Suppressor macrophage treated with lipopolysaccharide for 1 hour (primary cell): ENCODE measurements at regions not wholly inside any gene's neighbourhood (a gene's known extent, or its start where the extent isn't known, plus 50 kb on each side); places are given as distances from the start of the nearest gene placed in this dataset.

Experiments used
- DNase-seq, 3 donors: peaks; one replicate each; pipeline ENCODE4 v3.0.0-alpha.2; 2020 to 2022

DNA sequence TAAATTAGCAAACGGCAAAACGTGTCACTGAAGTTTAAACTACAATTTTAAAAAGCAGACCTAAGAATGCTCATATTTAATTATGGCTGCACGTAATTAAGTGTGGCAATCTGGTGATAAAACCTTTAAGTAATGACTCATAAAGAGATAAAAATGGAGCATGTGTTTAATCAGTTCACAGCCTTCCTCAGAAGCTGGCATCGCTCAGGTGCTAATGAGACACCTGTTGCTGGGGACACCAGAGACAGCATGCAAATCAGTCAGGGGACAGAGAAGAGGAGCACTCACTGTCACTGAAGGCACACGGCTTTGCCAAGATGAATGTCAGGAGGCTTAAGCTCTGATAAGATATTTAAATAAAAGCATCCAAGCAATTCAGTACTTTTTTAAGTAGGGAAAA, 840.3 kb downstream of the GALC start:
- no peak for DNase-seq

DNA sequence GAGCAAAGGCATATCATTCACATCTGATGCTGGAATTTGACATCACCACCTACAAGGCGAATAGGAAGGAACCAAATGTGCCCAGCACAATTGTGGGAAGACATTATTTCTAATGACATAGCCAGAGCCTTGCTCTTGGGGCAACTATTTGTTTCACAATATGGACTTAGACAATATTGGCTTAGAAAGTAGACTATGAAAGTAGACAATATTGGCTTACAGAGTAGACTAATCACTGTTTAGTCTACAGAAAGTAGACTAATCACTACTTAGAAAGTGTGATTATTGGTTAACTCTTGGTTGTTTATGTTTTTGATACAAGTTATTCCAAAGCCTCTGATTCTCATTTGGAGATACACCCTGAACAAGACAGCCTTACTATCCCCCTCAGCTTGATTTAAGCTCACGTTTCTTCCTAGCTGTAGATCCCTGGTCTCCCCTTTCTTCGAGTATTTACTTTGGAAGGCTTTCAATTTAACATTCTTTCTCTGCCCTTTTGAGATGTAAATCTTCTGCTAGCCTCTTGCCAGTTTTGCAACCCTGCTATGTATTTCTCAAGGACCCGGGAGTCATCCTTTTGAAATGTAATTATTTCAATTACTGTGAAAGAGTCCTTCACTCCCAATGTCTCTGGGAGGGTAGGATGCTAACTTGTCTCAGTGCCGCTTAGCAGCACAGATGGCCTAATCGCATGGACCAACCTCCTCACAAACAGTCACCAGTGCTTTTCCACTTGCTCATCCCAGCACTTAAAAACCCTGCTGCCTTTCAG, 843.2 kb downstream of the GALC start:
- no peak for DNase-seq

DNA sequence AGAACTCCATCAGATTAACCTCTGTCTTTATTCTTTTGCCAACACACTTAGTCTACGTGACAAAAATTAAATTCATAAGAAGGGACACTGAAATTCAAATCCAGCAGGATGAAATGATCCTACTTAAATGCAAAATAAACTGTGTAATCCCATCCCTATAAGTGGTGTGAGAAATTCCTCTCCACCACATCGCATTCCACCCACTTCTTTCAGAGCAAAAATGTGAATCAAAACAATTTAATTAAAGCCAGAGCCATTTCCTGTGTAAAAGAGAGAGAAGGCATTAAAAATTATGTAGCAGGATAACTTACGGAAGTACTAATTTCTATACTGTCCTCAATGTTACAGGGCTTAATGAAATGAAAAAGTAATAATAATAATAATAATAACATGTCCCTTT, 844.3 kb downstream of the GALC start:
- DNase-seq = no peak

DNA sequence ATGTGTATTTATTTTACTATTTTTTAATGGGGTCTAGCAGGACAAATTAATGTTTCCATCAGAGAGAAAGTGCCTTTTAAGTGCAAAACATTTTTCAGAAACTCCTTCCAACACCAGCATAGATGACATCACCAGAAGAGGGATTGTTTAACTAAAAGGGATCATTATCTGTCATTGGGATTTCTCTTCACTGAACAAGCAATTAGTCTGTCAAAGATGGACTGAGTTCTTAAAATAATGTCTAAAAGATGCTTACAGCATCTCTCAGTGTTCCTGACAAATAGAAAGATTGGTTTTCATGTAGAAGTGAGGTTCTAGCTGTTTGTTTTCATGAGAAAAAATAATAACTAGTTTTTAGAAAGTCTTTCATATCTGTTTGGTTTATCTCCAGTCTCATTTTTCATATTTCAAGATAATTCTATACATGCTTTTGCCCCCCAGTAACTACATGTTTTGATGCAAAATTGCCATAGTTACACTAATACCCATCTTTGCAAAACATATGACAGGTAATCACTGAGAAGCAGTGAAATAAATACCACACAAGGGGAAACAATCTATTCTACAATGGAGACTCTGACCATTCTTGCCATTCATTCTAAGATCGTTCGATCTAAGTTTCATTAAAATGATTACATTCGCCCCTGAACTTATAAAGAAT, 850.3 kb downstream of the GALC start:
- DNase-seq = no peak

- no peak for DNase-seq
Observed at GRCh38 chr14:87141801-87142200, 851.2 kb downstream of the GALC start.

DNA sequence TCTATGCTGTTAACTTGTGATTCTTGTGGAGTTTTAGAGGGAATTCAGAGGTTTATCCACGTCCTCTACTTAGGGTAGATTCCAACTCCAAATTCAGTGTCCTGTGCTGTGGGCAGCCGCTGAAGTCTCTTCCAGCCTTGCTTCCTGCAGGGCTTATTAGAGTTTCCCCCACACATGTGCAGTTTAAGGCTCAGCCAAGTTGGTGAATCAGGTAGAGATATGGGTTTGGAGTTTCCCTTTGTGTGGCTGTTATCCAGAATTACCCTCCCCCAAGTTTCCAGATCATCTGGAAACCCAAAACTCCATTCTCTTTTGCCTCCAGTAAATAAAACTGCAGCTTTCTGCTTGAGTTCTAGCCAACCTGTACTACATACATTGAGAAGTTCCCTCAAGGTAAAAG, 853.7 kb downstream of the GALC start:
- DNase-seq = no peak

GRCh38 chr14:87133073-87133801, 859.7 kb downstream of the GALC start:
- no peak for DNase-seq

DNA sequence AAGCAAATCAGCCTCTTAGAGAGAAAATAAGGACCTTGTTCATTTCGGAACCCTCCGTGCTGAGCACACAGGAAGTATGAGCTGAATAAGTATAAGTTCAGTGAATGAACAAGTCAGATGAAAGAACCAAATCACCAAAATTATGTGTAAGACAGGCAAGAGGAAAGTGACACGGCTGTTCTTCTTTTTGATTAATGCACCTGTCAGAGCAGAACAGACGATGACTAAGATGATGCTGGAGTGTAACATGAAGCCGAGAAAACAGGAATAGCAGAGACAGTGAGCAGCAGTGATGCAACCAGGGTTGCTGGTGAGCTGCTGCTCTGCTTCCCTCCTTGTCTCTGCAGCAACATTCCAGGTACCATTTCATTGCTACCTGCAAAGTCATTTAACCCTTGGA, 861.1 kb downstream of the GALC start:
- DNase-seq = no peak

DNA sequence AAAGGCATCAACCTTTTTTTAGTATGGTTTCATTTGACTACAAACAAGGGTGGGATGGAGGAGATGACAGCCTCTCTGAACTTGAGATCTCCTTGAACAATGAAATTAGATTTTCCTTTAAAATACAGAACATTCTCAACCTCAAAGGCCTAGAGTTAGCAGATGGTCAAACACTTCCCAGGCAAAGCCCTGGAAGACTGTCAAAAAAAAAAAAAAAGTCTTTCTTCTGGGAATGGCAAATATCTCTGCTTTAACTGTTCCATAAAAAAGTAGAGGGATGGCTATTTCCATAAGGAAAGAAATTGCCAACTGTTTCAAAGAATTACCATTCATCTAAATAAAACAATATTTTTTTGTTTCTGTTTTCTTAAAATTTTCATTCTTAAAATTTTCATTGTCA, 870.8 kb downstream of the GALC start:
- no peak for DNase-seq

DNA sequence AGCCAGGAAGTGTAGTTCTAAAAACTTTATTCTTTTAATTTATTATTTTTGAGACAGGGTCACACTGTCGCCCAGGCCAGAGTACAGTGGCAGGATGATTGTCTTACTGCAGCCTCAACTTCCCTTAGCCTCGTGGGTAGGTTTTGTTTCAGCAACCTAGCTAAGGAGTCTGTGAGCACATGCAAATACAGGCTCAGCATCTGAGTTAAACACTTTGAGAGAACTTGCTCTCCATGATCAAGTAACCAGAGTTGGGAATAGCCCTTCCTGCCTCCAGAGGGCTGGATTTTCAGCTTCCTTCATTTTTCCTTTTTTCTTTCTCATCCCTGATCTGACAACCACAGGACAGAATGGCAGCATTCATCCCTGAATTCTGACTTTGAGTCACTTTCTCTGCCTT, 871.3 kb downstream of the GALC start:
- DNase-seq = no peak

DNA sequence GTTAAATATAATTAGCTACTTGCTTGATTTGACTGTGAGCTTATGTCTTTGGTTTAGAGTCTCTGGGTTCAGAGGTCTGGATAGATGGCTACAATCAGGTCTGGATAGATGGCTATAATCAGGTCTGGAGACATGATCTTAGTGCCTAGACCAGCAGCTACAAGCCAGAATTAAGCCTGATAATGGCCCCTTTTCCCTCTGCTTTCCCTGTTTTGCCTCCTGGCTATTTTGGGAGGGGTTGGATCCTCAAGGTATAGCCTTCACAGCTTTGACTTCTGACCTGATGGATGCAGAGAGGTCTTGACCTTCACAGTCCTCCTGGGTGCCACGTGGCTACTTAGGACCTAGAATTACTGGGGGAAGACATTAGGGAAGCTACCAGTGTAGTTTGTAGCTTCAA, 877.7 kb downstream of the GALC start:
- DNase-seq = no peak

GRCh38 chr14:87113286-87113685, 879.7 kb downstream of the GALC start:
- no peak for DNase-seq

DNA sequence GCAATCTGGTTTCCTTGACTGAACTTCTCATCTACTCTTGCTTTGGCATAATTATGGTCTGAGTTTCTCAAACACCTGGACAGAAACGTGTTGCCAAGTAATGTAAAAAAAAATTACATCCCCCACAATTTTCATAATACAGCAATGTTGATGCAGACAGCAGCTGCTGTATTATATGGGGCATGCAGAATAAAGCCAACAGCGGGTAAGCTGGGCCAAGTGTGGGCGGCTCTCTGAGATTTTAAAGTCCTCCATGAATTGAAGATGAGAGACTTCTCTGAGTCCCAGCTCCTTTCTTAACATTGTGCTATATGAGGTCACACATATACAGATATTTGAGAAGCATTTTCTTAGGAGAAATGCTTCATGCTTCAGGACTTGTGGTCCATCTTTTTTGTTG, 881.2 kb downstream of the GALC start:
- no peak for DNase-seq

- DNase-seq = no peak
Observed at GRCh38 chr14:87111126-87111525, 881.9 kb downstream of the GALC start.

GRCh38 chr14:87109271-87109670, 883.7 kb downstream of the GALC start:
- no peak for DNase-seq

DNA sequence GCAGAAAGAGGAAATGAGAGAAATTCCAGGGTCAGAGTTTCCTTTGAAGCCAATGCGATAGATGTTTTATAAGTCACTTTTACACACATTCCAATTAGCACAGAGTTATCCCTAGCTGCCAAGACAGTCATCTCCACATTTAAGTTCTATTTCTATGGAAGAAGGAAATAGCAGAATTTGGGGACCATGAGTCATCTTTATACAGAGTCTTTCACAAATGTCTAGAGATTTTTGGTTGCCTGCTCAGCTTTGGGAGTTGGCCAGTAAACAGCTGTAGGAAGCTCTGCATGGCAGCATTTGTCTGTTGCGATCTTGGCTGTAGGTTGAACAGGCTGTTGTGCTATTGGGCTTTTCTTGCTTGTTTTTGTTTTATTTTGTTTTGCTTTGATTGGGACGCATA, 884.3 kb downstream of the GALC start:
- DNase-seq = no peak

DNA sequence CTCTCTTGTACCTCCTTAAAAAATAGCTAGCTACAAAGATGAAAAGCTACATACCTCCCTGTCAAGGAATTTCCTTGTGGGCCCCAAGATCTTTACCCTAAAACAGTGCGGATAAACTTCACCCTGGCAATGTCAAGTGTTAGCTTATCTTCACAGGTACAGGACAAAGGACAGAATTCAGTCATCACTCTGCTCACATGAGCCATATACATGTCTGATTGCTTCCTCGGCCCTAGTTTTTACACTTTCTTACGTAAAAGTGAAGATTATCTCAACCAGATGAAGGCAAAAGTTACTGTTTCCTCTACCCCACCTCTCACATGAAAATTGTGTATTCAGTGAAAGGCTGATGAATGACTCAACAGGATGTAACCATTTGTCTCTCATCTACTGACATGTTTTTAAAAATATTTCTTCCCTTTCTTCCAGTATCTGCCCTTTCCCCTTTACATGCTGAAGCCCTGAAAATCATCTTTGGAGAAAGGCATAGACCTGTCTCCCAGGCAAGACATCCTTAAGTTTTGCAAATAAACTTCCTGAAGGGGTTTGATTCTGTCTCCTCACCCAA, 890.1 kb downstream of the GALC start:
- DNase-seq = no peak

DNA sequence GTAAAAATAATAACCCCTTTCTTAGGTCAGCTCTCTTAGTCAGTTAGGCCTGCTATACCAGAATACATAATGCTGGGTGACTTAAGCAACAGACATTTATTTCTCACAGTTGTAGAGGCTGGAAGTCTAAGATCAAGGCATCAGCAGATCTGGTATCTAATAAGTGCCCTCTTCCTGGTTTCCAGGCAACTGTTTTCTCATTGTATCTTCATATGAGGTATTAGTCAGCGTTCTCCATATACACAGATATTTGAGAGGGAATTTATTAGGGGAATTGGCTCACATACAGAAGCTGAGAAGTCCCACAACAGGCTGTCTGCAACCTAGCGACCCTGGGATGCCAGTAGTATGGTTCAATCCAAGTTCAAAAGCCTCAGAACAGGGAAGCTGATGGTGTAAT, 896.0 kb downstream of the GALC start:
- no peak for DNase-seq

GRCh38 chr14:87094913-87095312, 898.1 kb downstream of the GALC start:
- DNase-seq = no peak

GRCh38 chr14:87088588-87088987, 904.4 kb downstream of the GALC start:
- DNase-seq = no peak

GRCh38 chr14:87087881-87088280, 905.1 kb downstream of the GALC start:
- DNase-seq = no peak

GRCh38 chr14:87084908-87085307, 908.1 kb downstream of the GALC start:
- no peak for DNase-seq

GRCh38 chr14:87082917-87083316, 910.1 kb downstream of the GALC start:
- DNase-seq = no peak

DNA sequence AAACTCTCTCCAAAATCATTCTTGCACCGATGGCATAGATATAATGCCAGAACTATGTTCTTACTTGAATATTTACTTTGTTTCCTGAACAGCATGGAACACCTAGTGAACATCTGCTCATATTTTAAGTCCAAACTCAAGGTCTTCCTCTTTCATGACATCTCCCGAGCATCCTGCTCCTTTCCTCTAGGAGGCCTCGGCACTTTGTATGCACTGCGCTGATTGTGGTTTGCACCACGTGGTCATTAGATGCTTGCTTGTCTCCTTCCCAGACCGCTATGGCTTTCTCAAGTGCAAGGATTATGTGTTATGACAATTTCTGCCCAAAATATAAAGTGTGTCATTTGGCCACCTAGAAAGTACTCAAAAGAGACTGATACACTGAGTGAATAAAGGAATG, 912.0 kb downstream of the GALC start:
- no peak for DNase-seq
